ENCODE measurements at regions not wholly inside any gene's neighbourhood (a gene's known extent, or its start where the extent isn't known, plus 50 kb on each side); places are given as distances from the start of the nearest gene placed in this dataset.

- FAIRE-seq = no peak
- Histone ChIP-seq H3K4me3 (ENCODE audit: low read depth, low read length) (no peak overlapping the region), H3K27me3 (ENCODE audit: control insufficient read depth, insufficient read depth, low read length) (no peaks in the 10 kb centered on the region), H3K36me3 (ENCODE audit: control insufficient read depth, insufficient read depth, low read length) (no peaks in the 10 kb centered on the region)
- peak; percentile 14 for DNase-seq (ENCODE audit: low read depth)
- no peak for TF ChIP-seq CTCF (IDR thresholded peaks at IDR 0.05; ENCODE audit: insufficient read depth, low read length, severe bottlenecking)
Measured at GRCh38 chr1:38287036-38287435, 240.4 kb upstream of the POU3F1 start.

DNA sequence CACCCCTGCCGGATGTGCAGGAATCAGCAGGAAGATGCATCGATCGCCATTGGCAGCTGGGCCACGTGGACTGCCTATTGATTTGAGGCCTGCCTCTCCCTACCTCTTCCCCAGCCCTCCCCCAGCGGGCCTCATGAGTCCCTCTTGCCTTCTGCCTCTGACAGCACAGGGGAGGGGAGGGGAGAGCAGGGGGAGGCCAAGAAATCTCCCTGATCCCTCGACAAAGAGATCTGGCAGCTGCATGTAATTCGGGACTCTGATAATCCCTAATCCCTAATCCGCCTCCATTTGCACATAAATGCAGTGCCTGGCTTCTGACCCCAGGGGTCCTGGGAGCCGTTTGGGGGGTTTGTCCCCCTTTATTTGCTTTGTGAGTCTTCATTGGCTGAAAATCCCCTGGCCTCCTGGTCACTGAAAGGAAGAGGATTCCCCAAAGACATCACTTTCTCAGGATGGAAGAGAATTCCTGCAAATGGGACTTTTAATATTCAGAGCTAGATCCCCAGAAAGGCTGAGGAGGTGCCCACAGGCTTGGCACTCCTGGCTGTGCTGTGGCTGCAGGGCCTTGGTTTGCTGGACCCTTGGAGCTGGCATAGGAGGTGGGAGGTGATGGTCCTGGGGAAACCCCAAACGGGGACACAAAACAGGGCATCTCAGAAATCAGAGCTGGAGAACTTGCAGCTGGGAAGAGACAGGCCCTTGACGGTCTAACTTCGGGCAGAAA is 239.4 kb upstream of the POU3F1 start:
- no peak for DNase-seq (ENCODE audit: low read depth)
- no peak for TF ChIP-seq CTCF (IDR thresholded peaks at IDR 0.05; ENCODE audit: insufficient read depth, low read length, severe bottlenecking)
- Histone ChIP-seq H3K4me3 (ENCODE audit: low read depth, low read length) (no peak overlapping the region), H3K36me3 (ENCODE audit: control insufficient read depth, insufficient read depth, low read length) (no peaks in the 10 kb centered on the region), H3K27me3 (ENCODE audit: control insufficient read depth, insufficient read depth, low read length) (no peaks in the 10 kb centered on the region)
- FAIRE-seq = no peak

DNA sequence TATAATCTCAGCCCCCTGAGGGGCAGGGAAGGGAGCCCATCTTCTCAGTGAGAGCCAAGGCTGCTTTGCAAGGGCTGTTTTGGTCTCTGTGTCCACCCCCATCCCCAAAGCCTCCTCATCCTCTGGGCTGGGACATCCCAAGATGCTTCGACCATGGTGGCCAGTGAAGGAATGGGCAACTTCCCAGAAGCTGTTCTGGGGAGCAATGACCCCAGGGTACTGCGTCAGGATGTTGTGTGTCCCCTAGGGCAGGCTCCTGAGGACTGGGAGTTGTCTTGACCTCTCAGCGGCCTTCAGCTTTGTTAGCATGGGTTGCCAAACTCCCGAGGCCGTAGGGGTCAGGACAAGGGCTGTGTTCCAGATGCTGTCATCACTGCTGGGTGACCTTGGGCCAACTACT is 238.4 kb upstream of the POU3F1 start:
- no peaks in the 10 kb centered on the region for H3K27me3 ChIP-seq (ENCODE audit: control insufficient read depth, insufficient read depth, low read length)
- no peak overlapping the region for H3K4me3 ChIP-seq (ENCODE audit: low read depth, low read length)
- DNase-seq (ENCODE audit: low read depth) (no peak), FAIRE-seq (peak; percentile 36)
- no peaks in the 10 kb centered on the region for H3K36me3 ChIP-seq (ENCODE audit: control insufficient read depth, insufficient read depth, low read length)
- no peak for TF ChIP-seq CTCF (IDR thresholded peaks at IDR 0.05; ENCODE audit: insufficient read depth, low read length, severe bottlenecking)

DNA sequence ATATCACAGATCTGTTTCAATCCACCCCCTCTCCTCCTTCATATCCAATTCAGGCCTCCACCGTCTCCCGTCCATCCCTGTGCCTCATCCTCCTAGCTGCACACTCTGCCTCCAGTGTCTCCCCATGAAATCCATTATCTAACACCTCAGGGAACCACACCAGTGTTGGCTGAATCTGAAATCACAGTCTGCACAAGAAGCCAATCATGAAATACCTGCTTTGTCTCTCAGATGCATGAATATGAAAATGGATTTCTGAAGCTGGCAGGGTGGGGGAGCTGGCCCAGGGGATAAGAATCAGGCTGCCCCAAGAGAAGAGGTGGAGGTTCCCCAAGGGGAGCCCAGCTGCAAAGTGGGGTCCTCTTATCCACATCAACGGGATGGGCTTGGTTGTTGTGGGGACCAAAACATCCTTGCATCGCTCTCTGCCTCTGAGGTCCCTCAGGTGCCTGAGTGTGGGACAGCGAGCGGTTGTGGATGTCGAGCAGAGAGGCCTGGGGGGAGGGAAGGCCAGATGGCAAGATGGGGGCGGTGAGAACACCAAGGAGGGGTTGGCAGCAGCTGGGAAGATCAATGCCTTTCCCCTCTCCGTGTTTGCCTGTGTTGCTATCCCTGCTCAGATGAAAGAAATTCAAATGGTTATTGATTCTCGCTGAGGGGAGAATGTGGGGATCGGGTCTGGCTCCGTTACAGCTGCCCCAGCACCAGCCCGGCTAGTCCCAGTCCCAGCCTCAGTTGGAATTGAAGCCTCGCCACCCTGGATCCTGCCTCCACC is 237.3 kb upstream of the POU3F1 start:
- Histone ChIP-seq H3K4me3 (ENCODE audit: low read depth, low read length) (no peak overlapping the region), H3K36me3 (ENCODE audit: control insufficient read depth, insufficient read depth, low read length) (no peaks in the 10 kb centered on the region), H3K27me3 (ENCODE audit: control insufficient read depth, insufficient read depth, low read length) (no peaks in the 10 kb centered on the region)
- DNase-seq (ENCODE audit: low read depth) = no peak
- no peak for TF ChIP-seq CTCF (IDR thresholded peaks at IDR 0.05; ENCODE audit: insufficient read depth, low read length, severe bottlenecking)
- no peak for FAIRE-seq

- Histone ChIP-seq H3K4me3 (ENCODE audit: low read depth, low read length) (no peak overlapping the region), H3K27me3 (ENCODE audit: control insufficient read depth, insufficient read depth, low read length) (no peaks in the 10 kb centered on the region), H3K36me3 (ENCODE audit: control insufficient read depth, insufficient read depth, low read length) (no peaks in the 10 kb centered on the region)
- DNase-seq (ENCODE audit: low read depth) (no peak), FAIRE-seq (no peak)
- no peak for TF ChIP-seq CTCF (IDR thresholded peaks at IDR 0.05; ENCODE audit: insufficient read depth, low read length, severe bottlenecking)
Measured at GRCh38 chr1:38279148-38279547, 232.6 kb upstream of the POU3F1 start.
